Activated CD4-positive, alpha-beta memory T cell treated with anti-CD3 and anti-CD28 coated beads for 36 hours (primary cell): ENCODE measurements at regions not wholly inside any gene's neighbourhood (a gene's known extent, or its start where the extent isn't known, plus 50 kb on each side); places are given as distances from the start of the nearest gene placed in this dataset.

Experiments
- CTCF ChIA-PET: fragments of 350-600 bp; sonication (Branson Sonifier 250); formaldehyde crosslinking; loops from one replicate; lab custom pipeline; 2021; ENCODE audit warnings: antibody characterized with exemption, inconsistent platforms; lab: Charles Lee
- POLR2A ChIA-PET: fragments of 350-600 bp; sonication (Branson Sonifier 250); formaldehyde crosslinking; loops from one replicate; lab custom pipeline; 2021; ENCODE audit warnings: antibody characterized with exemption; lab: Charles Lee
- DNase-seq: peaks from one replicate; pipeline ENCODE4 v3.0.0-alpha.2; 2020
- H3K27ac Mint-ChIP-seq: one replicate; pipeline ENCODE4 v1.8.0; 2021; ENCODE audit warnings: mixed read lengths
- H3K27me3 Mint-ChIP-seq: one replicate; pipeline ENCODE4 v1.8.0; 2021; ENCODE audit warnings: mixed read lengths
- H3K36me3 Mint-ChIP-seq: one replicate; pipeline ENCODE4 v1.8.0; 2021; ENCODE audit warnings: mixed read lengths
- H3K4me1 Mint-ChIP-seq: one replicate; pipeline ENCODE4 v1.8.0; 2021; ENCODE audit warnings: low read depth, mixed read lengths
- H3K4me3 Mint-ChIP-seq: one replicate; pipeline ENCODE4 v1.8.0; 2021; ENCODE audit warnings: mild to moderate bottlenecking, mixed read lengths
- H3K9me3 Mint-ChIP-seq: one replicate; pipeline ENCODE4 v1.8.0; 2021; ENCODE audit warnings: mixed read lengths
- intact Hi-C: fragments of 100-400 bp; cut with micrococcal nuclease; formaldehyde crosslinking; loops from one replicate; pipeline ENCODE4 v1.15.1; 2023

DNA sequence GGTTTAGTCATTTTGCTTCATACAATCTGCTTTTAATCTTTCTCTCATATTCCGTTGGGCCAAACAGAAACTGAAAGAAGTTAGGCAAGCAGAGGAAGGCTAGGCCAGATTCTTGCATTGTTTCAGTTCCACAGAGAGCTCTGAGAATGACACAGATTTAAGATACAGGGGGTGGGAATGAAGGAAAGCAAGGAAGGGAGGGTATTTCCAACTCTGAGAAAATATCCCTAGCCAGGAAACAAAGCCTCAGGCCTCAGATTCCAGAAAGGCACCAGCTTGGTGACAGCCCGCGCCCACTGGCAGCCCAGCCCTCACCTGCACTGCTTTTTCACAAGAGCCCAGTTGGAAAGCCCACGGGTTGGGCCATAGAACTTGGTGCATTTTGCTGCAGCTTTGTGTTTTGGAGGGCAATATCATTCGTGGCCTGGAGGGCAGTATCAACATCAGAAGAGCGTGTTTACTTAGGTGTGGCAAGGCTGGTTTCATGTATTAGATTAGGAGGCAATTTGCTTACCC lies 63.5 kb downstream of the ENC1 start:
- peaks cover 51% of the 10 kb centered on the region for H3K4me1 Mint-ChIP-seq
- peak; percentile 30 for DNase-seq
- POLR2A ChIA-PET = interaction anchor here (0.7 kb wide), 1 partner anchor 182 kb away, joined by 5 read pairs; no protein-coding TSS in a partner anchor
- H3K27me3 Mint-ChIP-seq = peaks cover 5% of the 10 kb centered on the region
- H3K9me3 Mint-ChIP-seq = no peaks in the 10 kb centered on the region
- peak overlapping the region; percentile 54 for H3K27ac Mint-ChIP-seq
- intact Hi-C loops = loop anchor here (2.0 to 10.0 kb wide), 8 partner anchors 108 to 1895 kb away; partner anchors contain the start of genes ANKRA2, GCNT4, HEXB and IQGAP2
- H3K36me3 Mint-ChIP-seq = no peaks in the 10 kb centered on the region
- CTCF ChIA-PET = interaction anchor here (0.9 kb wide), 1 partner anchor 64 kb away, joined by 3 read pairs; the partner anchor contains the start of gene ENC1
- H3K4me3 Mint-ChIP-seq = no peak overlapping the region

DNA sequence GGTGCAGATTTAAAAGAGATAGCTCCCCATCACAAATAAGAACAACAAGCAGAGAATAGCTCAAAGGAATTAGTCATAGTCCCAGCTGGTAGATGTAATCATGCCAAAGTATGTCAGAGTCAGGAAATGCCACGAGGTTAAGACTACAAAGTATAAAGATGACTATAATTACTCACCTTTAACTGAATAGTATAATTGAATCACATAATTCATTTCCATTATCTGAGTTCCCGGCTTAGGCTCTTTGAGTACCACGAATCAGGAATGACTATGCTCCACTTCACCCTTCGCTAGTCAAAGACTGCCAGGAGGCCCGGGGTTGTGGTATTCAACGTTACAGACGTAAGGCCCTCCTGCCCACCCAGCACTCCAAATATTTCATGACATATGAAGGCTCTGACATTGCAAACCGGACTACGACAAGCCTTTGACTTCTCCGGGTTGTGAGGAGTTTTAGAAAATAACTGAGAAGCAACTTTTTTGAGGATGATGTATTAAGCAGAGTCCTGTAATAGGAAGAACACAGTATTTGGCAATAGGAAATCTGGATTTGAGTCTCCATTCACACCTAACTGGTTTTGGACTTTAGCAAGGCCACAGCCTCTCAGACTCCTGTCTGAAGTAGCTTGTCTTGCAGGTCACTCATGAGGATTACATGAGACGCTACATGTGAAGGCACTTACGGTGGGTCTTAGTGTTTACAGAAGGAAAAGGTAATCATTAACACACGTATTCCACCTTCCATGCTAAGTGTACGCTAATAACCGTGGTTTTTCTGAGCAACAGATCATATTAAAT lies 64.6 kb downstream of the ENC1 start:
- DNase-seq = peak; percentile 56
- Mint-ChIP-seq H3K27me3 (peaks cover 5% of the 10 kb centered on the region), H3K4me3 (peak overlapping the region; percentile 16), H3K36me3 (no peaks in the 10 kb centered on the region), H3K4me1 (peaks cover 46% of the 10 kb centered on the region), H3K9me3 (no peaks in the 10 kb centered on the region), H3K27ac (peak overlapping the region; percentile 69)
- CTCF ChIA-PET = interaction anchor here (1.1 to 1.5 kb wide), 3 partner anchors 57 to 674 kb away, joined by 3 to 7 read pairs (median 6); partner anchors contain the start of gene ENC1
- intact Hi-C loops = loop anchor here (1.0 to 10.0 kb wide), 9 partner anchors 109 to 1896 kb away; partner anchors contain the start of genes ANKRA2, GCNT4, HEXB and IQGAP2
- POLR2A ChIA-PET = no interaction called here

DNA sequence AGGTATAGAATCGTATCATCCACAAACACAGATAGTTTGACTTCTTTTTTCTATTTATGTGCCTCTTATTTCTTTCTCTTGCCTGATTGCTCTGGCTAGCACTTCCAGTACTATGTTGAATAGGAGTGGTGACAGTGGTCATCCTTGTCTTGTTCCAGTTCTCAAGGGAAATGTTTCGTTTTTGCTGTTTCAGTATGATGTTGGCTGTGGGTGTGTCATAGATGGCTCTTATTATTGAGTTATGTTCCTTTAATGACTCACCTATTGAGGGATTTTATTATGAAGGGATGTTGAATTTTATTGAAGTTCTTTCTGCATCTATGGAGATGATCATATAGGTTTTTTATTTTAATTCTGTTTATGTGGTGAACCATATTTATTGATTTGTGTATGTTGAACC lies 70.3 kb downstream of the ENC1 start:
- no peak overlapping the region for H3K27ac Mint-ChIP-seq
- no peaks in the 10 kb centered on the region for H3K27me3 Mint-ChIP-seq
- H3K4me1 Mint-ChIP-seq = peaks cover 9% of the 10 kb centered on the region
- intact Hi-C loops = loop anchor here (10.0 kb wide), 1 partner anchor 1005 kb away; the partner anchor contains the start of genes ANKRA2 and UTP15
- H3K36me3 Mint-ChIP-seq = no peaks in the 10 kb centered on the region
- ChIA-PET CTCF (no interaction called here), POLR2A (no interaction called here)
- peaks cover 9% of the 10 kb centered on the region for H3K9me3 Mint-ChIP-seq
- no peak for DNase-seq
- H3K4me3 Mint-ChIP-seq = no peak overlapping the region

DNA sequence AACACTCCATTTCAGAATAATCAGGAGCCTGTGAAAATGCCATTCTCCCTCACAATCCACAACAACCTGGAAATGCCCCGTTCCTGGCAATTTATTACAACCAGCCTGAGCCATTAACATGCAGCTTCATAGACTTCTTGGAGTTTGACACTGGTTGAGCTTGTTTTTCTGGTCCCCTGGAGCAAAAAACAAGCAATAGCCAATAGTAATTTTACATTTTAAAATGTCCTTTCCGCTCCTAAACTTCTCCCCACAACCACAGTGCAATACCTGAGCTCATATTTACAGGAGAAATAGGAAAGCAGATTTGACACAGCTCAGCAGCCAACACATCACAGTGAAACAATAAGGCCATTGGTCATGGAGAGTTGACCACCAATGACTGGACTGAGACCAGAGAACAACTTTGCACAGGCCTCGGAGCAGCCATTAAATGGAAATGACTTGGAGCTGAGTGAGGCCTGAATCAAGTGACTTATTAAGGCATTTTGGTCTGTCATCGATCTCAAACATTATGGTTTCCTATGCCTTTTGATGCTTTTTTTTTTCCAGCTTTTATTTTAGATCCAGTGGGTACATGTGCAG lies 73.0 kb downstream of the ENC1 start:
- H3K27me3 Mint-ChIP-seq = no peaks in the 10 kb centered on the region
- H3K4me1 Mint-ChIP-seq = peaks cover 6% of the 10 kb centered on the region
- ChIA-PET CTCF (no interaction called here), POLR2A (no interaction called here)
- H3K4me3 Mint-ChIP-seq = no peak overlapping the region
- intact Hi-C loops = no loop called here
- no peak overlapping the region for H3K27ac Mint-ChIP-seq
- DNase-seq = no peak
- H3K9me3 Mint-ChIP-seq = peaks cover 9% of the 10 kb centered on the region
- no peaks in the 10 kb centered on the region for H3K36me3 Mint-ChIP-seq

DNA sequence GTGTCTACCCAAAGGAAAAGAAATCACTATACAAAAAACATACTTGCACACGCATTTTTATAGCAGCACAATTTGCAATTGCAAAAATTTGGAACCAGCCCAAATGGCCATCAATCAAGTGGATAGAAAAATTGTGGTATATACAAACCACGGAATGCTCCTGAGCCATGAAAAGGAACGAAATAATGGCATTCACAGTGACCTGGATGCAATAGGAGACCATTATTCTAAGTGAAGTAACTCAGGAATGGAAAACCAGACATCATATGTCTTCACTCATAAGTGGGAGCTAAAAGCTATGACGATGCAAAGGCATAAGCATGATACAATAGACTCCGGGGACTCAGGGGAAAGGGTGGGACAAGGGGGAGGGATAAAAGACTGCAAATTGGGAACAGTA lies 78.4 kb downstream of the ENC1 start:
- Mint-ChIP-seq H3K27me3 (peaks cover 3% of the 10 kb centered on the region), H3K36me3 (no peaks in the 10 kb centered on the region), H3K9me3 (no peaks in the 10 kb centered on the region), H3K27ac (no peak overlapping the region), H3K4me3 (no peak overlapping the region), H3K4me1 (no peaks in the 10 kb centered on the region)
- no peak for DNase-seq
- intact Hi-C loops = no loop called here
- POLR2A ChIA-PET = interaction anchor here (0.5 kb wide), 1 partner anchor 152 kb away, joined by 4 read pairs; no protein-coding TSS in a partner anchor
- CTCF ChIA-PET = interaction anchor here (0.7 kb wide), 1 partner anchor 80 kb away, joined by 3 read pairs; no protein-coding TSS in a partner anchor

DNA sequence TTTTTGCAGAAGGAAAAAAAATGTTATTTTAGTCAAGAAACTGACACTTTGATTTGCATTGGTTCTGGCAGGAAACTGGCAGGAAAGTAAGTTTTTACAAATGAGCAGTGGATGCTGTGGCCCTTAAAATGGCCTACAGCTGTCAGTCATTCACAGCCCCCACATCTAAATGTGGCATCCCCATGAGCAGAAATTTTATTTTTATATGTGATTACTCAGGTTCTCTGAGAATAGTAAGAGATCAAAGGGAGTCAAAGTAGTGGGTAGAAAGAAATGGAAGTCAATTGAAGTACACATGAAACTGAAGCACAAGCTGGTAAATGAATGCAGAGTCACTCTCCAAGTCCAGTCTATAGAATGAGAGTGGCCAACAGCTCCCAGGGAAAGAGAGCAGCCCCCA lies 80.3 kb downstream of the ENC1 start:
- Mint-ChIP-seq H3K27me3 (peaks cover 3% of the 10 kb centered on the region), H3K4me3 (no peak overlapping the region), H3K27ac (no peak overlapping the region), H3K36me3 (no peaks in the 10 kb centered on the region), H3K4me1 (no peaks in the 10 kb centered on the region), H3K9me3 (no peaks in the 10 kb centered on the region)
- intact Hi-C loops = no loop called here
- DNase-seq = no peak
- CTCF ChIA-PET = no interaction called here
- POLR2A ChIA-PET = no interaction called here

DNA sequence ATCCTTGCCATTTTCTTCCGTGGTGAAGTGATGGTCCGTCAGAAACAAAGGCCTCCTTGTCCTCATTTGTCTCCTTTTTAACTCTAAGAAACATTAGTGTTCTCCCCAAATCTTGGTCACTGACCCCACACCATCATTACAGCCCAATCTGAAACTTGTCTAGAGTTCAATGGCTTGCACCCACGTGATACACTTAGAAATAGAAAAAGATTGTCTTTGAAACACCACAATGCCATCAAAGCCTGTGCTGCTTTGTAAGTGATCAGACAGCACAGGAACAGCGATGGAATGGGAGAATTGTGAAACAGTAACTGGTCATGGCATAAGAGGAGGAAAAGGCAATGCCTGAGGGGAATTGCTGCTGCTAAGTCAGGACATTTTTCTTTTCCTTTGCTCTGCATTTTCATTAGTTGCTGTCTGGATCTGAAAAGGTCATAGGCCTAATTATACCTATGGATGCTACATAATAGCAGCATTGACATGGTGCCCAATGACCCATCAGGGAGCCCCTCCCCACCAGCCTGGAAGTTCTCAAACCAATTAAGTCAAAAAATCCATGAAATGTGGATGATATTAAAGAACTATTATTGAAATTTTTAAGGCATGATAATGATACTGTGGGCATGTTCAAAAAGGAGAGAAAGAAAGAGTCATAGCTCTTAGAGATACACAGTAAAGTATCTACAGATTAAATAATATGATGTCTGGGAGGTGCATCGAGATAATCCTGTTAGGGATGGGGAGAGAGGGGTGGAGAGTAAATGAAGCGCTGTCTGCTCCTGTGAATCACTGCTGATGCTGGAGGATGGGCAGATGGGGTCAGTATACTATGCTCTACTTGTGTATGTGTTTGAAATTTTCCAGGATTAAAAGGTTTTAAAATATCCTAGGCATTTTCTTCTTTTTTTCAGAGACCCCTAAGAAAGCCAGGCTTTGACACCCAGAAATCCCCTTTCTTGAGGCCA lies 83.6 kb downstream of the ENC1 start:
- CTCF ChIA-PET = no interaction called here
- DNase-seq = no peak
- Mint-ChIP-seq H3K9me3 (no peaks in the 10 kb centered on the region), H3K36me3 (peaks cover 2% of the 10 kb centered on the region), H3K4me3 (no peak overlapping the region), H3K4me1 (no peaks in the 10 kb centered on the region), H3K27me3 (peaks cover 5% of the 10 kb centered on the region), H3K27ac (no peak overlapping the region)
- intact Hi-C loops = no loop called here
- POLR2A ChIA-PET = no interaction called here

DNA sequence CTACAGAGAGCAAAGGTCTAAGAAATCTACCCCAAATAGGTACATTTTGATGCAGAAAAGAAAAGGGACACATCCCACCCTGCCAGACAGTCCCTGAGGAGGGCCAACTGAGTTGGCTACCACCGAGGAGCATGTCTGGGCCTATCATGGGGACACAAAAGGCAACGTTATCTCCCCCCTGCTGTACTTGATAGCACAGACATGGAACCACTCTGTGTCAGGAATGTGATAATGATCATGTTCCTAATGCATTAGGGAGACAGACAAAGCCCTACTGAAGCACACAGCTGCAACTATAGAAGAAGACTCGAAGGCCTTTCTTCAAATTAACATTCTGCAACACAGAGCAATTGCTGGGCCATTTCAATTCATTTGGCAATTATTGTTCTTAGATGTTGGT lies 84.5 kb downstream of the ENC1 start:
- H3K4me1 Mint-ChIP-seq = no peaks in the 10 kb centered on the region
- peaks cover 2% of the 10 kb centered on the region for H3K36me3 Mint-ChIP-seq
- peaks cover 5% of the 10 kb centered on the region for H3K27me3 Mint-ChIP-seq
- intact Hi-C loops = no loop called here
- CTCF ChIA-PET = no interaction called here
- no peaks in the 10 kb centered on the region for H3K9me3 Mint-ChIP-seq
- no peak overlapping the region for H3K27ac Mint-ChIP-seq
- DNase-seq = no peak
- H3K4me3 Mint-ChIP-seq = no peak overlapping the region
- POLR2A ChIA-PET = no interaction called here

DNA sequence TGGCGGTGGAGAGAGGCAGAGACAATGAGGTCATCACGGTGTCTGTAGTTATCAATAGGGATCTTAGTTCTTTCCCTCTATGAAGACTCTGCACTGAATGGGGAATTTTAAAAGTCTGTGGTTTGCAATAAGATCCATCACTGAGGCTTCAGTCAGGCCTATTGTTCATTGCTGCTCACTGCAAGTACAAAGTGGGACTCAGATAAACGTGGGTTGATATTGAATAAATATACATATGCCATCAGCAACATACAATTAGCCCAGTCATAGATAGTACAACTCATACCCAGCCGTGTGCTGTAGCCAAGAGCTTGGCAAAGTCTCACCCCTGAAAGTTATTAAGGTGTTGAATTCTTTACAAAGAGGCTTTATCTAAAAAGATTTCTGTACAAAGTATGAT lies 88.4 kb downstream of the ENC1 start:
- POLR2A ChIA-PET = no interaction called here

DNA sequence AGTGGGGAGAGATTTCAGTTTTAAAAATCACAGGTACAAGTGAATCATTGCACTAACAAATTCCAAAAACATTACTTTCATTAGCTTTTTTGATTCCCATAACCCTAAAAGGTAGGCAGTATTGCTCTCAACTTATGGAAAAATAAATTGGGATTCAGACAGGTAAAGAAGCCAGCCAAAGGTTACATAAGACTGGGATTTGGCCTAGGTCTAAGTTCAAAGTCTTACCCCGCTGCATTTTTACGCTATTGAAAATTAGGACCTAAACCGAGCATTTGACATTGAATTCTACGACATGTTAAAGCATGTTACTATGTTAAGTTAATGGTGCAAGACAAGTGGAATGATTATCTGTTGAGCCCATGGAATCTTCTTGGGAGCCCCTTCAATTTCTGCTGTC lies 89.6 kb downstream of the ENC1 start:
- intact Hi-C loops = no loop called here
- Mint-ChIP-seq H3K9me3 (no peaks in the 10 kb centered on the region), H3K4me1 (no peaks in the 10 kb centered on the region), H3K27me3 (peaks cover 2% of the 10 kb centered on the region), H3K4me3 (no peak overlapping the region), H3K36me3 (peaks cover 2% of the 10 kb centered on the region), H3K27ac (no peak overlapping the region)
- DNase-seq = no peak
- ChIA-PET CTCF (no interaction called here), POLR2A (no interaction called here)

More for the DNA sequence above, 88.4 kb downstream of the ENC1 start:
- no peak for DNase-seq
- Mint-ChIP-seq H3K9me3 (no peaks in the 10 kb centered on the region), H3K27ac (no peak overlapping the region), H3K4me3 (no peak overlapping the region), H3K4me1 (no peaks in the 10 kb centered on the region), H3K36me3 (peaks cover 2% of the 10 kb centered on the region), H3K27me3 (peaks cover 2% of the 10 kb centered on the region)
- CTCF ChIA-PET = no interaction called here
- intact Hi-C loops = no loop called here

DNA sequence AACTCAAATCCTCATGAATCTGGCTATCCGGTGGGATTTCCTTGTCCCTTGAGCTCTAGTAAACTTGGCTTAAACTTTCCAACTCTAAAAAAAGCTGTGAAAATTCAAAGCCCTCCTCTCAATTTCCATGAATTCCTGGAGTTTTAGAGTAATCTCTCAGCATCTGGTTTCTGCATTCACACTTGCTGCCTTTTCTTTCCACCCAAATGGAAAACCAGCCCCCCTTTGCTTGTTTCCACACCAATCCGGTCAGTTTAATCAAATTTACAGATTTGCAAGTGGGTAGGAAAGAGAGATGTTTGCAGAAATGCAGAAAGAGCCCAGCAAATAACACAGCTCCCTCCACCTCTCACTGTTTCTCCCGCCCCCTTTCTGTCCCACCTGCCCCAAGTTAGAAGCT lies 91.1 kb downstream of the ENC1 start:
- no peaks in the 10 kb centered on the region for H3K4me1 Mint-ChIP-seq
- H3K36me3 Mint-ChIP-seq = peaks cover 2% of the 10 kb centered on the region
- ChIA-PET CTCF (no interaction called here), POLR2A (no interaction called here)
- intact Hi-C loops = no loop called here
- no peak for DNase-seq
- no peak overlapping the region for H3K27ac Mint-ChIP-seq
- H3K4me3 Mint-ChIP-seq = no peak overlapping the region
- peaks cover 2% of the 10 kb centered on the region for H3K27me3 Mint-ChIP-seq
- no peaks in the 10 kb centered on the region for H3K9me3 Mint-ChIP-seq
